ENCODE measurements at regions not wholly inside any gene's neighbourhood (a gene's known extent, or its start where the extent isn't known, plus 50 kb on each side); places are given as distances from the start of the nearest gene placed in this dataset.

DNA sequence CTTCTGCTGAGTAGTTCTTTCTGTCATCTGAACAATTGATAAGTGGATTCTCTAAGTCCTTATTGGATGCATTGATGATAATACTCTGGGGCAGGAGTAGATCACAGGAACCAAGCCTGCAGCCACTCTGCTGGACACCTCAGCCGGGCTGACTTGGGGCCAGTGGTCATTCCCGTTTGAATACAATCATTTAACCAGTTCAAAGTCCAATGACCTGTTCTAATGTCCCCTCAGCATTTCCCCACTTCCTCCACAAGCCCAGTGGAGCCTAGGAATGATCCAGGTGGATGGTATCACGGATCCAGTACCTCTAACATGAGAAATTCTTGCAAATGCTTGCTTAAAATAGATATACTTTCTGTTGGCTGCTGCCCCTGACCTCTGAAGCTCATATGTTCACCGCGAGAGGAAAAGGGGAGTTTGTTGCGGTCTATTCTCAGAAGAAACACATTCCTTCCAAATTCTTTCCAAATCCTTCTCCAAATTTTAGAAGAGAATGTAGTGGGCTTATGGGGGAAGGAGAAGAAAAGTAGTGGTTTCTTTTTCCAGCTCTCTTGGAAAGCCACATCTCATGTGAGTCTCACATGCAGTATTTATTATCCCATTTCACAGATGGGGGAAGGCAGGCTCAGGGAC lies 170.9 kb downstream of the INHBB start:
- no peak overlapping the region for H3K23ac ChIP-seq (ENCODE audit: insufficient read length)
- H3K18ac ChIP-seq (ENCODE audit: extremely low read depth, low read length) = no peak overlapping the region
- H4K20me1 ChIP-seq (replicated peaks in 1 of 2; ENCODE audit: control insufficient read depth in 1 of 2, insufficient read depth in 2 of 2, low read length in 2 of 2) = peaks cover 0 to 1% of the 10 kb centered on the region in 2 experiments
- H2BK12ac ChIP-seq (ENCODE audit: low read depth, low read length) = no peak overlapping the region
- H2BK120ac ChIP-seq (replicated peaks; ENCODE audit: low read depth, low read length) = no peak overlapping the region
- no peak overlapping the region for H2AK5ac ChIP-seq (ENCODE audit: low read depth, low read length)
- H3K27ac ChIP-seq (ENCODE audit: low read depth, low read length) = no peak overlapping the region
- CTCF ChIA-PET (ENCODE audit: partially characterized antibody) = interaction anchor here (1.0 to 6.5 kb wide), 9 partner anchors 8 to 103 kb away, joined by 3 to 91 read pairs (median 7); no protein-coding TSS in a partner anchor
- no peak overlapping the region for H3K56ac ChIP-seq (replicated peaks; ENCODE audit: insufficient read length, low read depth, low read length)
- H4K8ac ChIP-seq (ENCODE audit: extremely low read depth, insufficient read depth, low read length) = no peak overlapping the region
- no peak overlapping the region for H3K14ac ChIP-seq (ENCODE audit: insufficient read length)
- TF ChIP-seq JUND (IDR thresholded peaks at IDR 0.05; ENCODE audit: low read length) (no peak), CHD2 (IDR thresholded peaks at IDR 0.05; ENCODE audit: low read length) (no peak), HDAC2 (IDR thresholded peaks at IDR 0.05; ENCODE audit: borderline replicate concordance in 1 of 2, low read depth in 2 of 2, low read length in 2 of 2) (no peak), KDM1A (IDR thresholded peaks at IDR 0.05; ENCODE audit: borderline replicate concordance, low read length) (no peak), HDAC6 (IDR thresholded peaks at IDR 0.05; ENCODE audit: low read depth, low read length) (no peak), GABPA (IDR thresholded peaks at IDR 0.05; ENCODE audit: borderline replicate concordance, insufficient read depth, low read length) (no peak), POLR2AphosphoS5 (IDR thresholded peaks at IDR 0.05; ENCODE audit: low read depth, low read length) (no peak), NRF1 (IDR thresholded peaks at IDR 0.05; ENCODE audit: low read depth, low read length) (no peak)
- DNase-seq (ENCODE audit: low read depth in 1 of 2, low spot score in 2 of 2) (no peak), FAIRE-seq (no peak)
- no peak overlapping the region for H4K91ac ChIP-seq (replicated peaks; ENCODE audit: insufficient read length, low read length)
- H2BK20ac ChIP-seq (ENCODE audit: low read length) = no peak overlapping the region
- no peaks in the 10 kb centered on the region; the same call in 1 of the 2 replicates for H3K23me2 ChIP-seq (ENCODE audit: low read depth, low read length)
- H3K4me1 ChIP-seq (replicated peaks in 1 of 4; ENCODE audit: control insufficient read depth in 3 of 4, insufficient read depth in 4 of 4, low read length in 3 of 4) = no peaks in the 10 kb centered on the region
- WGBS, 2 experiments (ENCODE audit: extremely low coverage in 1 of 2, insufficient coverage in 1 of 2, insufficient read length in 1 of 2, insufficient replicate concordance in 2 of 2, low coverage in 1 of 2, low lambda C conversion rate in 2 of 2, missing lambda C conversion rate in 1 of 2) = 90% methylated on average over 6 of the region's 6 CpGs; no CpG with 5 or more reads in 1 of the 2 experiments
- no peaks in the 10 kb centered on the region; the same call in 1 of the 2 replicates for H3K79me1 ChIP-seq (ENCODE audit: low read depth, low read length)
- POLR2A ChIA-PET (ENCODE audit: partially characterized antibody) = no interaction called here
- no peak overlapping the region for H3K9ac ChIP-seq (replicated peaks in 1 of 4; ENCODE audit: extremely low read depth in 1 of 4, low read depth in 3 of 4, low read length in 3 of 4)
- no peak overlapping the region for H2BK5ac ChIP-seq (ENCODE audit: low read depth, low read length)
- no peak overlapping the region for H3K4ac ChIP-seq (replicated peaks; ENCODE audit: insufficient read length, low read depth, low read length)
- no peak overlapping the region for H2AFZ ChIP-seq (ENCODE audit: low read length)
- no peaks in the 10 kb centered on the region for H3K36me3 ChIP-seq (ENCODE audit: control insufficient read depth in 2 of 4, insufficient read depth in 4 of 4, low read length in 3 of 4)
- no peak overlapping the region for H3K4me3 ChIP-seq (ENCODE audit: extremely low read depth in 1 of 4, insufficient read depth in 2 of 4, low read depth in 3 of 4, low read length in 4 of 4)
- peaks cover 0 to 19% (median 6%) of the 10 kb centered on the region in 4 experiments; a peak in 4 of 7 replicates for H3K27me3 ChIP-seq (replicated peaks in 1 of 4; ENCODE audit: control insufficient read depth in 3 of 4, extremely low read depth in 1 of 4, insufficient read depth in 3 of 4, low read length in 3 of 4)
- H4K5ac ChIP-seq (ENCODE audit: insufficient read length, low read depth, low read length) = no peak overlapping the region
- no peaks in the 10 kb centered on the region for H3K79me2 ChIP-seq (ENCODE audit: control insufficient read depth in 1 of 2, insufficient read depth in 2 of 2, low read length in 2 of 2)
- H2BK15ac ChIP-seq (ENCODE audit: low read length) = no peak overlapping the region
- H3K4me2 ChIP-seq (ENCODE audit: insufficient read depth in 1 of 2, low read depth in 2 of 2, low read length in 2 of 2) = no peak overlapping the region
- no peaks in the 10 kb centered on the region for H3K9me3 ChIP-seq (ENCODE audit: insufficient read depth in 2 of 2, low read depth in 1 of 2, low read length in 1 of 2)
